Suprapubic skin (tissue), 4 donors: ENCODE measurements at regions not wholly inside any gene's neighbourhood (a gene's known extent, or its start where the extent isn't known, plus 50 kb on each side); places are given as distances from the start of the nearest gene placed in this dataset.

Experiments
- DNase-seq, 2 donors: peaks; one replicate each; pipeline ENCODE4 v3.0.0-alpha.2; 2019; ENCODE audit warnings: low spot score in 2 of 2
- H3K27ac ChIP-seq: fragments of 200-600 bp; sonication (generic); one replicate; pipeline ENCODE4 v1.5.1; 2019
- H3K27me3 ChIP-seq: fragments of 200-600 bp; sonication (generic); one replicate; pipeline ENCODE4 v1.5.1; 2019
- H3K36me3 ChIP-seq: fragments of 200-600 bp; sonication (generic); one replicate; pipeline ENCODE4 v1.5.1; 2019
- H3K4me1 ChIP-seq: fragments of 200-600 bp; sonication (generic); one replicate; pipeline ENCODE4 v1.5.1; 2019
- H3K4me3 ChIP-seq: fragments of 200-600 bp; sonication (generic); one replicate; pipeline ENCODE4 v1.5.1; 2019; ENCODE audit warnings: mild to moderate bottlenecking
- H3K9me3 ChIP-seq: fragments of 200-600 bp; sonication (generic); one replicate; pipeline ENCODE4 v1.5.1; 2019
- CTCF ChIP-seq, 2 donors: fragments of 200-600 bp in 1 of 2; fragments of 450-650 bp in 1 of 2; sonication (generic) in 1 of 2; IDR thresholded peaks; one replicate each; pipeline ENCODE4 v1.5.1; 2016 to 2019; ENCODE audit warnings: antibody characterized with exemption in 2 of 2, mild to moderate bottlenecking in 1 of 2, moderate library complexity in 1 of 2
- EP300 ChIP-seq: sonication (generic); formaldehyde crosslinking; IDR thresholded peaks from one replicate; pipeline ENCODE4 v1.6.1; 2017; ENCODE audit warnings: antibody characterized with exemption
- POLR2A ChIP-seq, 2 donors: fragments of 450-650 bp; IDR thresholded peaks; one replicate each; pipeline ENCODE4 v1.6.1; 2017; ENCODE audit warnings: antibody characterized with exemption in 2 of 2, mild to moderate bottlenecking in 2 of 2, moderate library complexity in 2 of 2
- POLR2AphosphoS5 ChIP-seq, 3 donors: sonication (generic); formaldehyde crosslinking; IDR thresholded peaks; one replicate each; pipeline ENCODE4 v1.6.1; 2017; ENCODE audit warnings: antibody characterized with exemption in 3 of 3
- WGBS: methylation state at CpG from one replicate; pipeline ENCODE4 v1.1.5; 2018; 5-methylcytosine and 5-hydroxymethylcytosine counted together

- H3K27me3 ChIP-seq: peaks cover 5% of the 10 kb centered on the region
- H3K4me3 ChIP-seq: no peak overlapping the region
- no peaks in the 10 kb centered on the region for H3K36me3 ChIP-seq
- no peak overlapping the region for H3K27ac ChIP-seq
- DNase-seq: no peak
- H3K4me1 ChIP-seq: peaks cover 4% of the 10 kb centered on the region
- WGBS: 36% methylated on average over 4 of the region's 4 CpGs
- H3K9me3 ChIP-seq: peaks cover 9% of the 10 kb centered on the region
- TF ChIP-seq POLR2A (IDR thresholded peaks at IDR 0.05): no peak
- TF ChIP-seq CTCF (IDR thresholded peaks at IDR 0.05): no peak
- no peak for TF ChIP-seq POLR2AphosphoS5 (IDR thresholded peaks at IDR 0.05)
- TF ChIP-seq EP300: no peak
Observed at GRCh38 chr1:214120191-214120590, 132.4 kb downstream of the PROX1 start.

DNA sequence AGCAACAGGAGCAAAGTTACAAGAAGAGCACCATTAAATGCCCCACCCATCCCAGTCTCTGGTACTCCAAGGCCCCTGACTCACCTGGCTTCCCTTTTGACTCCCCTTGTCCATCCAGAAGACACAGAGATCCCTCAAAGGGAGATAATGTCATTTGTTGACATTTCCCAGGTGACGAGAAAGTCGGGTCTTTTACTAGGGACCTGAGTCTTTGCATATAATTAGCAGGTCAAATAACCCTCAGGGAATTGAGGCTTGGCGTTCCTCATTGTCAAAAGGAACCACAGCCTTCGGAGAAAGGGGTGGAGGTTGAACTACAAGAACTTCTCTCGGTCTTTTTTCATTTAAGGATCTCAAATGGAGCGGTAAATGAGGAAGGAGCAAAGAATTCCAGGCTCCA, 133.2 kb downstream of the PROX1 start:
- Histone ChIP-seq H3K27ac (no peak overlapping the region), H3K27me3 (peaks cover 5% of the 10 kb centered on the region), H3K4me1 (peaks cover 4% of the 10 kb centered on the region), H3K9me3 (peaks cover 9% of the 10 kb centered on the region), H3K36me3 (no peaks in the 10 kb centered on the region), H3K4me3 (no peak overlapping the region)
- WGBS: 52% methylated on average over 6 of the region's 6 CpGs
- TF ChIP-seq POLR2AphosphoS5 (IDR thresholded peaks at IDR 0.05) (no peak), EP300 (no peak), CTCF (IDR thresholded peaks at IDR 0.05) (no peak), POLR2A (IDR thresholded peaks at IDR 0.05) (no peak)
- DNase-seq: no peak

DNA sequence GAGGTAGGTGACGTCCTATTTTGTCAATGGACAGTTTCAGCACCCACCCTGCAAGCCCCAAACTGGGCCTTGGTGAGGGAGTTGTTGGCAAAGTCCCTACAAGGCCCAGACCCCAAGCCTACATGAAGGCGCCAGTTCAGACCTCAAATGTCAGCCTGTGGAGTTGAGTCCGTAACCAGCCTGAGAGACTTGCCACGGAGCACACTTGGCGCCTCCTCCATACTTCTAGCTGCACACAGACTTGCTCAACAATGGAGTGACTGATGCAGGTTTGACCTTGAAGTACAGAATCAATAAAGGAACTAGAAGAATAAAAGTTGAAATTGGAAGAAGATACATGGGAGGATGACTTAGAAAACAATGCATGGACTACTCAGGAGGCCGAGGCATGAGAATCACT, 134.3 kb downstream of the PROX1 start:
- WGBS: 96% methylated on average over 6 of the region's 6 CpGs
- no peak overlapping the region for H3K4me3 ChIP-seq

GRCh38 chr1:214123061-214123784, 135.4 kb downstream of the PROX1 start:
- peaks cover 4% of the 10 kb centered on the region for H3K4me1 ChIP-seq
- peaks cover 1% of the 10 kb centered on the region for H3K9me3 ChIP-seq
- TF ChIP-seq POLR2AphosphoS5 (IDR thresholded peaks at IDR 0.05): no peak
- TF ChIP-seq CTCF (IDR thresholded peaks at IDR 0.05): no peak
- TF ChIP-seq POLR2A (IDR thresholded peaks at IDR 0.05): no peak
- no peak overlapping the region for H3K27ac ChIP-seq
- H3K4me3 ChIP-seq: no peak overlapping the region
- peaks cover under 1% of the 10 kb centered on the region for H3K27me3 ChIP-seq
- no peak for DNase-seq
- no peaks in the 10 kb centered on the region for H3K36me3 ChIP-seq
- WGBS: 4% methylated on average over 7 of the region's 7 CpGs

More for the DNA sequence above, 134.3 kb downstream of the PROX1 start:
- no peaks in the 10 kb centered on the region for H3K36me3 ChIP-seq
- H3K27ac ChIP-seq: no peak overlapping the region
- H3K9me3 ChIP-seq: peaks cover 9% of the 10 kb centered on the region
- DNase-seq: no peak
- TF ChIP-seq POLR2AphosphoS5 (IDR thresholded peaks at IDR 0.05) (no peak), EP300 (no peak), CTCF (IDR thresholded peaks at IDR 0.05) (no peak), POLR2A (IDR thresholded peaks at IDR 0.05) (no peak)
- H3K27me3 ChIP-seq: peaks cover 5% of the 10 kb centered on the region
- peaks cover 4% of the 10 kb centered on the region for H3K4me1 ChIP-seq

DNA sequence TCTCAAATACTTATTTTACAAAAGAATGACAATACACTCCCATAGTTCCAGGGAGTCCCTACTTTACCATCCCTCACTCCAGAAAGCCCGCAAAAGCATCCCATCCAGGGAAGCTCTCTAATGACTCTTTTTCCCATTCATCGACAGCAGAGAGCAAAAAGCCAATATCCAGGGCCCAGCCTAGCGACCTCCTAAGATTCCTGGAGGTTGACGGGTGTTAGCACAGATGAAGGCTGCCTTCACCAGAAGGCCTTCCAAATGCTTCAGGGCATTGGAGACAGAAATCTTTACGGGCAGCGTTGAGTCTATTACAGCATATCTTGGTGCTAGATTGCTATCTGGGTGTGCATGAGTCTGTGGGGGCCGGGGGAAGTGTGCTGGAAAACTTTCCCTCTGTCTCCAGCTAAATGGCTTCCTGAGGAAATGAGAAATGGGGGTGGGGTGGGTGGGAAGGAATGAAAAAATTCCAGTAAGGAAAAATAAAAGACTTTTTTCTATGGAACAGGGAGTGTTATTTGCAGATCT, 136.6 kb downstream of the PROX1 start:
- DNase-seq: no peak
- Histone ChIP-seq H3K9me3 (no peaks in the 10 kb centered on the region), H3K27ac (no peak overlapping the region), H3K4me1 (peaks cover 4% of the 10 kb centered on the region), H3K36me3 (no peaks in the 10 kb centered on the region), H3K27me3 (no peaks in the 10 kb centered on the region), H3K4me3 (no peak overlapping the region)
- TF ChIP-seq POLR2A (IDR thresholded peaks at IDR 0.05): no peak
- no peak for TF ChIP-seq EP300
- TF ChIP-seq POLR2AphosphoS5 (IDR thresholded peaks at IDR 0.05): no peak
- no peak for TF ChIP-seq CTCF (IDR thresholded peaks at IDR 0.05)
- 51% methylated on average over 7 of the region's 7 CpGs for WGBS
